ENCODE measurements at regions not wholly inside any gene's neighbourhood (a gene's known extent, or its start where the extent isn't known, plus 50 kb on each side); places are given as distances from the start of the nearest gene placed in this dataset.

GRCh38 chr5:158623971-158624370 lies 475.7 kb downstream of the EBF1 start (continued):
- no peak for TF ChIP-seq CHD2 (IDR thresholded peaks at IDR 0.05; ENCODE audit: borderline replicate concordance, low read depth, low read length)
- TF ChIP-seq PML (IDR thresholded peaks at IDR 0.05; ENCODE audit: low read length), result no peak
- no peak for TF ChIP-seq BCL11A (IDR thresholded peaks at IDR 0.05; ENCODE audit: low read depth, low read length)
- TF ChIP-seq SPI1 (IDR thresholded peaks at IDR 0.05; ENCODE audit: borderline replicate concordance, insufficient read depth, low read depth, low read length), result no peak
- no peak for TF ChIP-seq ASH2L (IDR thresholded peaks at IDR 0.05; ENCODE audit: borderline replicate concordance, low read depth)
- TF ChIP-seq NBN (IDR thresholded peaks at IDR 0.05), result no peak
- no peak for TF ChIP-seq NFYA (IDR thresholded peaks at IDR 0.05; ENCODE audit: borderline replicate concordance, low read depth, low read length)
- TF ChIP-seq NKRF (conservative IDR thresholded peaks at IDR 0.05), result no peak

DNA sequence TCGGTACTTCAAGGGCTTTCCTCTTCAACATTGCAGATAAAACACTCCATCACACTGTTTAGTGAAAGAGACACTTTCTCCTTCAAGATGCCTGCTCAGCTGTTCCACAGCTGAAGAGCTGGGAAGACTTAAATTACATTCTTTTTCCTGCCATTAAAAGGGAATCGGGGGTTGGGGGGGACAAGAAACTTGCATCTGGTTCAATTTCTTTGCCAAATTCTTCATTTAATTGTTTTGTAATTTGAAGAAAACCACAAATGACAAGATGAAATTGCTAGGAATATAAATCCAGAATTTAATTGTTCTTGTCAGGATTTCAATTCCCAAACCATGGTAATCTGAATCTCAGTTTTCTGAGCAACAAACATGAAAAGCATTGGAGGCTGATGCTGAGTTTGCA lies 478.3 kb downstream of the EBF1 start:
- Histone ChIP-seq H3K79me2 (ENCODE audit: control insufficient read depth, insufficient read depth, low read length) (no peaks in the 10 kb centered on the region), H3K27me3 (replicated peaks in 1 of 2; ENCODE audit: control insufficient read depth in 2 of 2, insufficient read depth in 2 of 2, low read length in 1 of 2) (no peaks in the 10 kb centered on the region), H2AFZ (ENCODE audit: control insufficient read depth, low read depth, low read length) (no peak overlapping the region), H4K20me1 (ENCODE audit: control insufficient read depth, insufficient read depth) (no peaks in the 10 kb centered on the region), H3K27ac (ENCODE audit: control insufficient read depth, insufficient read depth) (no peak overlapping the region), H3K36me3 (ENCODE audit: control insufficient read depth in 2 of 2, insufficient read depth in 2 of 2, low read length in 1 of 2) (no peaks in the 10 kb centered on the region), H3K4me1 (ENCODE audit: control insufficient read depth, insufficient read depth, low read length) (no peaks in the 10 kb centered on the region), H3K9me3 (replicated peaks; ENCODE audit: control insufficient read depth, insufficient read depth, low read length) (no peaks in the 10 kb centered on the region), H3K9ac (ENCODE audit: control insufficient read depth, insufficient read depth, low read length) (no peak overlapping the region), H3K4me2 (ENCODE audit: control insufficient read depth, insufficient read depth) (no peak overlapping the region), H3K4me3 (no peak overlapping the region)
- no TSS peak for BruUV-seq (replicated peaks)
- SMC1A ChIA-PET (ENCODE audit: uncharacterized antibody, unreplicated experiment), result no interaction called here
- FAIRE-seq, result no peak
- intact Hi-C loops (cut with micrococcal nuclease; ENCODE audit: unreplicated experiment) (no loop called here), in situ Hi-C loops (cut with MboI) (no loop called here)
- WGBS (ENCODE audit: insufficient coverage, insufficient replicate concordance, low lambda C conversion rate, missing lambda C conversion rate), result 36% methylated on average over 2 of the region's 2 CpGs
- POLR2A ChIA-PET, result no interaction called here
- CTCF ChIA-PET, result no interaction called here
- TF ChIP-seq, protein P1, sequence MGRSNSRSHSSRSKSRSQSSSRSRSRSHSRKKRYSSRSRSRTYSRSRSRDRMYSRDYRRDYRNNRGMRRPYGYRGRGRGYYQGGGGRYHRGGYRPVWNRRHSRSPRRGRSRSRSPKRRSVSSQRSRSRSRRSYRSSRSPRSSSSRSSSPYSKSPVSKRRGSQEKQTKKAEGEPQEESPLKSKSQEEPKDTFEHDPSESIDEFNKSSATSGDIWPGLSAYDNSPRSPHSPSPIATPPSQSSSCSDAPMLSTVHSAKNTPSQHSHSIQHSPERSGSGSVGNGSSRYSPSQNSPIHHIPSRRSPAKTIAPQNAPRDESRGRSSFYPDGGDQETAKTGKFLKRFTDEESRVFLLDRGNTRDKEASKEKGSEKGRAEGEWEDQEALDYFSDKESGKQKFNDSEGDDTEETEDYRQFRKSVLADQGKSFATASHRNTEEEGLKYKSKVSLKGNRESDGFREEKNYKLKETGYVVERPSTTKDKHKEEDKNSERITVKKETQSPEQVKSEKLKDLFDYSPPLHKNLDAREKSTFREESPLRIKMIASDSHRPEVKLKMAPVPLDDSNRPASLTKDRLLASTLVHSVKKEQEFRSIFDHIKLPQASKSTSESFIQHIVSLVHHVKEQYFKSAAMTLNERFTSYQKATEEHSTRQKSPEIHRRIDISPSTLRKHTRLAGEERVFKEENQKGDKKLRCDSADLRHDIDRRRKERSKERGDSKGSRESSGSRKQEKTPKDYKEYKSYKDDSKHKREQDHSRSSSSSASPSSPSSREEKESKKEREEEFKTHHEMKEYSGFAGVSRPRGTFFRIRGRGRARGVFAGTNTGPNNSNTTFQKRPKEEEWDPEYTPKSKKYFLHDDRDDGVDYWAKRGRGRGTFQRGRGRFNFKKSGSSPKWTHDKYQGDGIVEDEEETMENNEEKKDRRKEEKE (IDR thresholded peaks at IDR 0.05), result no peak
- TF ChIP-seq, protein P2, sequence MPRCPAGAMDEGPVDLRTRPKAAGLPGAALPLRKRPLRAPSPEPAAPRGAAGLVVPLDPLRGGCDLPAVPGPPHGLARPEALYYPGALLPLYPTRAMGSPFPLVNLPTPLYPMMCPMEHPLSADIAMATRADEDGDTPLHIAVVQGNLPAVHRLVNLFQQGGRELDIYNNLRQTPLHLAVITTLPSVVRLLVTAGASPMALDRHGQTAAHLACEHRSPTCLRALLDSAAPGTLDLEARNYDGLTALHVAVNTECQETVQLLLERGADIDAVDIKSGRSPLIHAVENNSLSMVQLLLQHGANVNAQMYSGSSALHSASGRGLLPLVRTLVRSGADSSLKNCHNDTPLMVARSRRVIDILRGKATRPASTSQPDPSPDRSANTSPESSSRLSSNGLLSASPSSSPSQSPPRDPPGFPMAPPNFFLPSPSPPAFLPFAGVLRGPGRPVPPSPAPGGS (IDR thresholded peaks at IDR 0.05; ENCODE audit: borderline replicate concordance, insufficient read depth, low read depth, low read length, poor library complexity, severe bottlenecking), result no peak
- TF ChIP-seq TBL1XR1 (IDR thresholded peaks at IDR 0.05; ENCODE audit: low read depth, low read length) (no peak), EED (IDR thresholded peaks at IDR 0.05; ENCODE audit: low read depth) (no peak), PAX5 (IDR thresholded peaks at IDR 0.05; ENCODE audit: borderline replicate concordance, low read depth, low read length) (no peak), CTCF (IDR thresholded peaks at IDR 0.05 in 2 of 3, conservative IDR thresholded peaks at IDR 0.05 in 1 of 3; ENCODE audit: control insufficient read depth in 2 of 3, extremely low read depth in 1 of 3, insufficient read depth in 1 of 3, low read depth in 3 of 3, low read length in 3 of 3) (no peak), NBN (IDR thresholded peaks at IDR 0.05) (no peak), BMI1 (IDR thresholded peaks at IDR 0.05; ENCODE audit: borderline replicate concordance) (no peak)
- RAD21 ChIA-PET (ENCODE audit: unreplicated experiment), result interaction anchor here (0.6 kb wide), 1 partner anchor 1458 kb away, joined by 3 read pairs; no protein-coding TSS in a partner anchor
- no peak for ATAC-seq
- no peak for DNase-seq (ENCODE audit: low read depth, low spot score)
